Fibroblast of skin of abdomen (primary cell): ENCODE measurements at regions not wholly inside any gene's neighbourhood (a gene's known extent, or its start where the extent isn't known, plus 50 kb on each side); places are given as distances from the start of the nearest gene placed in this dataset.
A peak's percentile ranks its signal among the peaks of the same experiment; 100 is the strongest.

Experiments
- DNase-seq: peaks from one replicate; pipeline ENCODE4 v3.0.0-alpha.2; 2013

GRCh38 chr9:88759364-88759763 is 224.4 kb downstream of the NXNL2 start:
- DNase-seq = peak; percentile 54

GRCh38 chr9:88766778-88767503 is 224.3 kb upstream of the S1PR3 start:
- peak; percentile 66 for DNase-seq

- DNase-seq = no peak
These were observed 223.8 kb upstream of the S1PR3 start for GRCh38 chr9:88767504-88767790.

- no peak for DNase-seq
These were observed 218.7 kb upstream of the S1PR3 start for GRCh38 chr9:88772575-88772974.

- DNase-seq = no peak
These were observed 218.1 kb upstream of the S1PR3 start for GRCh38 chr9:88773126-88773525.

- no peak for DNase-seq
These were observed 217.5 kb upstream of the S1PR3 start for GRCh38 chr9:88773627-88774244.

- DNase-seq = peak; percentile 81
These were observed 216.2 kb upstream of the S1PR3 start for GRCh38 chr9:88775037-88775471.

GRCh38 chr9:88775559-88775958 is 215.7 kb upstream of the S1PR3 start:
- DNase-seq = no peak

- no peak for DNase-seq
These were observed 215.3 kb upstream of the S1PR3 start for GRCh38 chr9:88775966-88776365.

- peak; percentile 83 for DNase-seq
These were observed 214.4 kb upstream of the S1PR3 start for GRCh38 chr9:88776717-88777497.

- no peak for DNase-seq
These were observed 213.6 kb upstream of the S1PR3 start for GRCh38 chr9:88777498-88778312.

GRCh38 chr9:88781628-88782391 is 209.5 kb upstream of the S1PR3 start:
- DNase-seq = peak; percentile 65

GRCh38 chr9:88782931-88783710 is 208.1 kb upstream of the S1PR3 start:
- peak; percentile 79 for DNase-seq

- DNase-seq = no peak
These were observed 207.6 kb upstream of the S1PR3 start for GRCh38 chr9:88783711-88784083.

GRCh38 chr9:88784960-88785359 is 206.3 kb upstream of the S1PR3 start:
- DNase-seq = no peak

GRCh38 chr9:88786291-88787079 is 204.8 kb upstream of the S1PR3 start:
- no peak for DNase-seq

GRCh38 chr9:88789785-88790184 is 201.5 kb upstream of the S1PR3 start:
- DNase-seq = peak; percentile 68

GRCh38 chr9:88791105-88791805 is 200.0 kb upstream of the S1PR3 start:
- DNase-seq = peak; percentile 75

GRCh38 chr9:88792502-88792901 is 198.8 kb upstream of the S1PR3 start:
- DNase-seq = no peak

- DNase-seq = no peak
These were observed 197.2 kb upstream of the S1PR3 start for GRCh38 chr9:88794100-88794499.
